Activated naive CD4-positive, alpha-beta T cell treated with Interleukin-2 at 50 U/mL for 16 hours (primary cell): ENCODE measurements at regions not wholly inside any gene's neighbourhood (a gene's known extent, or its start where the extent isn't known, plus 50 kb on each side); places are given as distances from the start of the nearest gene placed in this dataset.

Experiments
- DNase-seq: peaks from one replicate; pipeline ENCODE4 v3.0.0-alpha.2; 2020

GRCh38 chr11:104522123-104522522 is 358.2 kb upstream of the PDGFD start:
- DNase-seq: no peak

GRCh38 chr11:104510169-104510568 is 346.2 kb upstream of the PDGFD start:
- no peak for DNase-seq

GRCh38 chr11:104490182-104490581 is 326.2 kb upstream of the PDGFD start:
- no peak for DNase-seq

- no peak for DNase-seq
Measured at GRCh38 chr11:104488561-104488960, 324.6 kb upstream of the PDGFD start.

- no peak for DNase-seq
Measured at GRCh38 chr11:104487046-104487806, 323.3 kb upstream of the PDGFD start.

GRCh38 chr11:104484804-104485554 is 321.0 kb upstream of the PDGFD start:
- DNase-seq: no peak

GRCh38 chr11:104476898-104477297 is 313.0 kb upstream of the PDGFD start:
- no peak for DNase-seq

- DNase-seq: no peak
Measured at GRCh38 chr11:104476454-104476853, 312.5 kb upstream of the PDGFD start.

GRCh38 chr11:104467404-104467803 is 303.5 kb upstream of the PDGFD start:
- no peak for DNase-seq

- DNase-seq: no peak
Measured at GRCh38 chr11:104465321-104465720, 301.4 kb upstream of the PDGFD start.

GRCh38 chr11:104464691-104465090 is 300.7 kb upstream of the PDGFD start:
- no peak for DNase-seq

GRCh38 chr11:104462341-104462740 is 298.4 kb upstream of the PDGFD start:
- no peak for DNase-seq

- DNase-seq: no peak
Measured at GRCh38 chr11:104451197-104451893, 287.4 kb upstream of the PDGFD start.

- no peak for DNase-seq
Measured at GRCh38 chr11:104443387-104443786, 279.4 kb upstream of the PDGFD start.

- DNase-seq: no peak
Measured at GRCh38 chr11:104442321-104442720, 278.4 kb upstream of the PDGFD start.

- DNase-seq: no peak
Measured at GRCh38 chr11:104435494-104435893, 271.5 kb upstream of the PDGFD start.

GRCh38 chr11:104433751-104434150 is 269.8 kb upstream of the PDGFD start:
- no peak for DNase-seq

GRCh38 chr11:104432981-104433380 is 269.0 kb upstream of the PDGFD start:
- DNase-seq: no peak

- no peak for DNase-seq
Measured at GRCh38 chr11:104432526-104432925, 268.6 kb upstream of the PDGFD start.

- DNase-seq: no peak
Measured at GRCh38 chr11:104422324-104422944, 258.5 kb upstream of the PDGFD start.

- DNase-seq: no peak
Measured at GRCh38 chr11:104410336-104410735, 246.4 kb upstream of the PDGFD start.

- no peak for DNase-seq
Measured at GRCh38 chr11:104408630-104409029, 244.7 kb upstream of the PDGFD start.

- no peak for DNase-seq
Measured at GRCh38 chr11:104405277-104405676, 241.3 kb upstream of the PDGFD start.
